K562 (cell line): ENCODE measurements at regions not wholly inside any gene's neighbourhood (a gene's known extent, or its start where the extent isn't known, plus 50 kb on each side); places are given as distances from the start of the nearest gene placed in this dataset.
"Not testable (repeated sequence)": the region's sequence is repeated elsewhere in the genome, so short reads cannot be mapped to it uniquely, and the experiment has no call there.

Experiments
- ATAC-seq: fragments of 200-7000 bp; cut with Tn5 transposase; 3 replicates; pipeline ENCODE4 v1.9.1; 2020; ENCODE audit warnings: moderate library complexity
- BruUV-seq: library from RNA; stranded (reverse); fragments of 400-500 nt; replicated peaks from 2 replicates; lab custom pipeline; 2021; lab: Mats Ljungman, UMichigan
- CTCF ChIA-PET: fragments of 300-600 bp; formaldehyde crosslinking; extraction: SDS; loops from one replicate; lab custom pipeline; 2021; ENCODE audit warnings: low intra/inter-chr PET ratio; lab: Yijun Ruan, JAX
- POLR2A ChIA-PET: fragments of 300-600, 350-650 bp; sonication (Branson Sonifier 250); formaldehyde crosslinking; extraction: SDS; loops from one replicate; lab custom pipeline; 2021; ENCODE audit warnings: antibody characterized with exemption, inconsistent platforms; lab: Yijun Ruan, JAX
- DNase-seq, 4 experiments: peaks; one replicate each; pipeline versions ENCODE4 v3.0.0 to v3.0.0-alpha.2; 2011 to 2018; ENCODE audit warnings: low spot score in 3 of 4, mixed read lengths in 3 of 4; ENCODE audit errors: extremely low read depth in 1 of 4
- FAIRE-seq: peaks from 2 replicates; lab custom pipeline; 2011; peaks lifted over from hg19 to GRCh38; lab: Jason Lieb, UNC
- H2AFZ ChIP-seq: 2 replicates; pipeline ENCODE4 v1.6.0; 2011; ENCODE audit warnings: low read depth, low read length, control low read depth, inconsistent platforms
- H3K27ac ChIP-seq: fragments of 200-600 bp; 3 replicates; pipeline ENCODE4 v1.8.0; 2011; ENCODE audit warnings: low read depth, mild to moderate bottlenecking, control low read depth, inconsistent platforms, low read length, moderate library complexity, mixed read lengths; ENCODE audit errors: extremely low read depth
- H3K27me3 ChIP-seq, 2 experiments: fragments of 300-600 bp in 1 of 2; 2 replicates in 1 of 2; 3 replicates in 1 of 2; pipeline versions ENCODE4 v1.6.0 to v1.8.0; 2011; ENCODE audit warnings: inconsistent platforms in 2 of 2, low read length in 2 of 2, mild to moderate bottlenecking in 1 of 2, mixed read lengths in 1 of 2, moderate library complexity in 1 of 2; ENCODE audit not compliant: control insufficient read depth in 2 of 2, insufficient read depth in 2 of 2
- H3K36me3 ChIP-seq: fragments of 300-600 bp; 3 replicates; pipeline ENCODE4 v1.8.0; 2011; ENCODE audit warnings: mild to moderate bottlenecking, low read length, inconsistent platforms; ENCODE audit not compliant: control insufficient read depth, insufficient read depth
- H3K4me1 ChIP-seq, 2 experiments: fragments of 200-600 bp in 1 of 2; replicated peaks in 1 of 2; 2 replicates in 1 of 2; 3 replicates in 1 of 2; pipeline versions ENCODE4 v1.5.1 to v1.8.0; 2011; ENCODE audit warnings: inconsistent platforms in 2 of 2, low read length in 2 of 2, mild to moderate bottlenecking in 1 of 2, mixed read lengths in 1 of 2, moderate library complexity in 1 of 2; ENCODE audit not compliant: control insufficient read depth in 2 of 2, insufficient read depth in 2 of 2
- H3K4me2 ChIP-seq: 2 replicates; pipeline ENCODE4 v1.6.1; 2011; ENCODE audit warnings: low read length, control low read depth, inconsistent platforms, mixed read lengths; ENCODE audit not compliant: insufficient read depth
- H3K4me3 ChIP-seq: fragments of 200-600 bp; sonication (generic), shearing (Covaris generic); 2 replicates; pipeline ENCODE4 v1.5.1; 2016; ENCODE audit warnings: control low read depth, inconsistent platforms
- H3K79me2 ChIP-seq: fragments of 200-600 bp; 3 replicates; pipeline ENCODE4 v1.8.0; 2011; ENCODE audit warnings: low read length, inconsistent platforms; ENCODE audit not compliant: control insufficient read depth, insufficient read depth
- H3K9ac ChIP-seq, 2 experiments: 2 replicates each; pipeline versions ENCODE4 v1.6.0 to v1.6.1; 2011; ENCODE audit warnings: low read depth in 2 of 2, low read length in 2 of 2, control low read depth in 1 of 2, inconsistent platforms in 1 of 2, mild to moderate bottlenecking in 1 of 2, mixed read lengths in 1 of 2; ENCODE audit not compliant: insufficient read depth in 1 of 2
- H3K9me1 ChIP-seq: one replicate; pipeline ENCODE4 v1.6.0; 2011; ENCODE audit warnings: inconsistent platforms, mild to moderate bottlenecking, low read length, moderate library complexity; ENCODE audit not compliant: control insufficient read depth, insufficient read depth
- H3K9me3 ChIP-seq: replicated peaks from 2 replicates; pipeline ENCODE4 v1.5.1; 2011; ENCODE audit warnings: low read depth, low read length, inconsistent platforms; ENCODE audit not compliant: control insufficient read depth, insufficient read depth
- H4K20me1 ChIP-seq: replicated peaks from 2 replicates; pipeline ENCODE4 v1.6.1; 2011; ENCODE audit warnings: low read length, inconsistent platforms, mixed read lengths; ENCODE audit not compliant: control insufficient read depth, insufficient read depth
- CGGBP1 ChIP-seq: fragments of 250-450 bp; sonication (Bioruptor Pico); IDR thresholded peaks from 2 replicates; pipeline ENCODE4 v1.9.0; 2021; ENCODE audit warnings: mild to moderate bottlenecking
- DDX20 ChIP-seq: fragments of 450-650 bp; IDR thresholded peaks from 2 replicates; pipeline ENCODE4 v1.6.1; 2016; ENCODE audit warnings: missing genetic modification characterization, low read depth, mild to moderate bottlenecking, missing compliant biosample characterization, moderate library complexity
- EHMT2 ChIP-seq: fragments of 450-650 bp; IDR thresholded peaks from 2 replicates; pipeline ENCODE4 v1.6.1; 2018; ENCODE audit warnings: antibody characterized with exemption
- ELF1 ChIP-seq: fragments of 200-800 bp; sonication (Bioruptor generic); IDR thresholded peaks from 2 replicates; pipeline ENCODE4 v1.6.1; 2016; ENCODE audit warnings: missing genetic modification characterization, missing compliant biosample characterization
- ELF4 ChIP-seq: fragments of 450-650 bp; formaldehyde crosslinking; IDR thresholded peaks from 2 replicates; pipeline ENCODE4 v1.4.0; 2022; ENCODE audit warnings: missing genetic modification characterization
- GABPA ChIP-seq: fragments of 200-800 bp; sonication (Bioruptor generic); conservative IDR thresholded peaks from 2 replicates; pipeline ENCODE4 v1.6.1; 2016; ENCODE audit warnings: low read depth, missing genetic modification characterization, missing compliant biosample characterization
- HNRNPK ChIP-seq: fragments of 200-400 bp; formaldehyde crosslinking; IDR thresholded peaks from one replicate; pipeline ENCODE4 v1.6.1; 2018; ENCODE audit warnings: mild to moderate bottlenecking, low read depth, low read length; ENCODE audit not compliant: poor library complexity, severe bottlenecking
- KLF16 ChIP-seq: IDR thresholded peaks from 2 replicates; pipeline ENCODE4 v1.6.1; 2016; ENCODE audit warnings: antibody characterized with exemption
- PPARD ChIP-seq: fragments of 250-450 bp; sonication (Bioruptor Pico); IDR thresholded peaks from 2 replicates; pipeline ENCODE4 v1.8.0; 2022; ENCODE audit warnings: inconsistent platforms, mild to moderate bottlenecking, moderate library complexity
- PREB ChIP-seq: sonication (generic); formaldehyde crosslinking; IDR thresholded peaks from 2 replicates; pipeline ENCODE4 v1.8.1; 2023; ENCODE audit warnings: mild to moderate bottlenecking, missing genetic modification reagents
- RUNX1 ChIP-seq: sonication (generic); IDR thresholded peaks from 2 replicates; pipeline ENCODE4 v1.6.1; 2016; ENCODE audit warnings: antibody characterized with exemption, low read depth
- SPI1 ChIP-seq: IDR thresholded peaks from 2 replicates; pipeline ENCODE4 v1.6.1; 2011; ENCODE audit warnings: low read depth, low read length, control low read depth, borderline replicate concordance
- ZBTB7A ChIP-seq: IDR thresholded peaks from 2 replicates; pipeline ENCODE4 v1.6.1; 2011; ENCODE audit warnings: low read depth, mild to moderate bottlenecking, low read length, moderate library complexity, borderline replicate concordance; ENCODE audit not compliant: control insufficient read depth
- ZEB2 ChIP-seq: fragments of 450-650 bp; IDR thresholded peaks from 2 replicates; pipeline ENCODE4 v1.6.1; 2016
- ZNF121 ChIP-seq: sonication (generic); formaldehyde crosslinking; conservative IDR thresholded peaks from 2 replicates; pipeline ENCODE4 v1.8.0; 2022; ENCODE audit warnings: missing genetic modification reagents
- ZNF512 ChIP-seq: IDR thresholded peaks from 2 replicates; pipeline ENCODE4 v1.6.1; 2016; ENCODE audit warnings: missing genetic modification characterization, missing compliant biosample characterization
- ZNF707 ChIP-seq: fragments of 250-450 bp; sonication (Bioruptor Pico); conservative IDR thresholded peaks from 2 replicates; pipeline ENCODE4 v1.8.0; 2022; ENCODE audit warnings: inconsistent platforms, mild to moderate bottlenecking, moderate library complexity
- WGBS: fragments of 100-300 bp; shearing (Covaris generic); methylation state at CpG from one replicate; pipeline ENCODE4 v1.1.6; 2016; ENCODE audit warnings: low coverage, mixed read lengths; ENCODE audit not compliant: insufficient coverage; ENCODE audit errors: missing lambda C conversion rate; 5-methylcytosine and 5-hydroxymethylcytosine counted together
- in situ Hi-C: fragments of 300-500 bp; cut with MboI; formaldehyde crosslinking; loops from 4 replicates; pipeline ENCODE4 v1.15.0; 2018; ENCODE audit warnings: inconsistent platforms, mixed read lengths
- intact Hi-C: fragments of 100-400 bp; cut with micrococcal nuclease; formaldehyde crosslinking; loops from 2 replicates; pipeline ENCODE4 v1.14.2; 2022

GRCh38 chr4:79561751-79562150, 153.7 kb upstream of the GK2 start:
- in situ Hi-C loops, result no loop called here
- DNase-seq (peak in 1 of 4 experiments; percentile 21), FAIRE-seq (no peak), ATAC-seq (no peak)
- ChIA-PET CTCF (no interaction called here), POLR2A (no interaction called here)
- TF ChIP-seq GABPA (tag) (no peak), ZNF121 (CRISPR knock-in tag) (no peak), ELF1 (tag) (no peak), PREB (CRISPR knock-in tag) (no peak), RUNX1 (no peak), CGGBP1 (CRISPR knock-in tag) (no peak), ZEB2 (no peak), SPI1 (no peak), DDX20 (no peak), ZBTB7A (no peak), HNRNPK (no peak), PPARD (CRISPR knock-in tag) (no peak), ZNF707 (CRISPR knock-in tag) (no peak), ZNF512 (tag) (no peak), ELF4 (CRISPR knock-in tag) (no peak), EHMT2 (no peak), KLF16 (no peak)
- Histone ChIP-seq H3K4me2 (peak overlapping the region; percentile 3; the same call in 1 of the 2 replicates), H3K36me3 (no peaks in the 10 kb centered on the region), H4K20me1 (no peaks in the 10 kb centered on the region), H3K27me3 (no peaks in the 10 kb centered on the region), H3K4me1 (peaks cover 0 to 3% of the 10 kb centered on the region in 2 experiments; a peak in 1 of 5 replicates), H3K4me3 (no peak overlapping the region), H3K9me1 (no peaks in the 10 kb centered on the region), H3K27ac (no peak overlapping the region), H3K79me2 (no peaks in the 10 kb centered on the region), H2AFZ (peak overlapping the region; percentile 11; the same call in 1 of the 2 replicates), H3K9ac (no peak overlapping the region), H3K9me3 (no peaks in the 10 kb centered on the region)
- BruUV-seq, result no TSS peak
- WGBS, result 8% methylated on average over 1 of the region's 1 CpG
- intact Hi-C loops, result no loop called here

- intact Hi-C loops, ATAC-seq, CTCF ChIA-PET, H3K9me1 ChIP-seq, H3K4me1 ChIP-seq, BruUV-seq, DNase-seq, FAIRE-seq, H3K36me3 ChIP-seq, H4K20me1 ChIP-seq, H3K9me3 ChIP-seq, H3K79me2 ChIP-seq, H3K27ac ChIP-seq, H2AFZ ChIP-seq, H3K27me3 ChIP-seq, H3K4me2 ChIP-seq, in situ Hi-C loops, H3K4me3 ChIP-seq, H3K9ac ChIP-seq: not testable (repeated sequence)
- POLR2A ChIA-PET, result interaction anchor here (0.6 kb wide), 1 partner anchor 265 kb away, joined by 3 read pairs; no protein-coding TSS in a partner anchor
- 40% methylated on average over 2 of the region's 2 CpGs for WGBS
Measured at GRCh38 chr4:79559398-79559797, 151.4 kb upstream of the GK2 start.
